T-helper 1 cell treated with Interleukin-12 subunit alpha and Interleukin-12 subunit beta and Interleukin-4 antibody, amounts not matched to agents 30 ng/mL and 1 ng/mL, for 36 hours (primary cell): ENCODE measurements at regions not wholly inside any gene's neighbourhood (a gene's known extent, or its start where the extent isn't known, plus 50 kb on each side); places are given as distances from the start of the nearest gene placed in this dataset.

ENCODE experiments used
- intact Hi-C: fragments of 100-400 bp; cut with micrococcal nuclease; formaldehyde crosslinking; loops from one replicate; pipeline ENCODE4 v1.15.1; 2024

DNA sequence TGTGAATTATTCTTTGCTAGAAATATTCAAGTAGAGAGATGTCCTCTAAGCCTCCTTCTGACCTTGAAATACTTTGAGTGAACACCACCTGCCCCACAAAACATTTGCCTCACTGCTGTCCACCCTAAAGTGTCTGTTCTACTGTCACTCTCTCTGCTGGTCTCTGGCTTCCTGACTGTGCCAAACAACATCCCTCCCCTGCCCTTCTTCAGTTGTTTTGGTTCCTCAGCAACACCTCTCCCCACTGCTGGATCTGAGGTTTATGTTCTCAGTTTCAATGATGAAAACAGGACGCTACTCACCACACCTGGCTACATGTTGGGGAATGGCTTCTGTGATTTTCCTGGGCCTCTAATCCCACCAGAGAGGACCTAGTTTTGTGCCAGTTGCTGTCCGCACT lies 456.9 kb downstream of the BCOR start:
- intact Hi-C loops: no loop called here

GRCh38 chrX:39642071-39642470 lies 455.7 kb downstream of the BCOR start:
- intact Hi-C loops: no loop called here

DNA sequence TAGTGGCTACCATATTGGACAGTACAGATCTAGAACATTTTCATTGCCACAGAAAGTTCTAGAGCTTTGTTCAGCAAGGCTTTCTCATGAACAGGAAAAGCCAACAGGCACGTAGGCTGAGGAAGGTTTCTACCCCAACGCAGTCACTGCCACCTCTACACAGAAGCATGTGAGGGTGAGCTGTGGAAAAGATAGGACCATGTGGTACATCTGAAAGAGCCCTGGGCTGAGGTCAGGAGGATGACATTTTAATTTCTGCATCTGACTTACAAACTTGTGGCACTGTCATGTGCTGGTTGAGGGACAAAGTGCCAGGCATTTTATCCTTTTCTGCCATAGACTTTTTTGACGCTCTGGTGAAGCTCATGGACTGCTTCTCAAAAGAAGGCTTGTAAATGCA lies 454.2 kb downstream of the BCOR start:
- intact Hi-C loops: no loop called here

DNA sequence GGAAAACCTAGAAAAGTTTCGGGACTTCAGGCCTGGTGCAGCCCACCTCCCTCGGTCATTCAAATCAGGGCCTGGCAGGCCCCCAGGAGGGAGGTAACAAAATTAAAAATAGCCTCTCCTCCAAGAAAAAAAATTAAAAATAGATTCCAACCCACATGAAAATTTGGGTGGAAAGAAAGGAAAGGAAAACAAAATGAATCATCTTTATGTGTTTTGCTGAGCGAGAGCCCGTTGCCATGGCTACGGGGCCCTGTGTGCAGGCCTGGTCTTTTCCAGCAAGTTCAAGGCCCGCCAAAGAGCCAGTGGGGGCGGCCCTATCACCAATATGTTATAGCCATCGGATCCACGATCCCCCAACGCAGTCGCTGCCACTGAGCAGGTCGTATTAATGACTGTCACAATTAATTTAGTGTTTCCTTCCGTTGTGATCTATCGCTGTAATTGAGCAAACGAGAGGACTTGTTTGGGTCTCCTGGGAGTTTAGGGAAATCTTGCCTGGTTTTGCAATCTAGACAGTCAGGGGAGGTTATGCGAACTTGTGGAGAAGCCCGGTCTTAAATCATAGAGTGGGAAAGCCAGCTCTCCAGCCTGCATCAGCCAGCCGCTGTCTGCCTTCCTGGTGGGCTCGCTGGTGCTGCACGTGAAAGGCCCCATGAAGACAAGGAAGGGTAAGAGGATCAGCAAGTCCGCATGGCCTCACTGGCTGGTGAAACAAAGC lies 452.4 kb downstream of the BCOR start:
- intact Hi-C loops: no loop called here

DNA sequence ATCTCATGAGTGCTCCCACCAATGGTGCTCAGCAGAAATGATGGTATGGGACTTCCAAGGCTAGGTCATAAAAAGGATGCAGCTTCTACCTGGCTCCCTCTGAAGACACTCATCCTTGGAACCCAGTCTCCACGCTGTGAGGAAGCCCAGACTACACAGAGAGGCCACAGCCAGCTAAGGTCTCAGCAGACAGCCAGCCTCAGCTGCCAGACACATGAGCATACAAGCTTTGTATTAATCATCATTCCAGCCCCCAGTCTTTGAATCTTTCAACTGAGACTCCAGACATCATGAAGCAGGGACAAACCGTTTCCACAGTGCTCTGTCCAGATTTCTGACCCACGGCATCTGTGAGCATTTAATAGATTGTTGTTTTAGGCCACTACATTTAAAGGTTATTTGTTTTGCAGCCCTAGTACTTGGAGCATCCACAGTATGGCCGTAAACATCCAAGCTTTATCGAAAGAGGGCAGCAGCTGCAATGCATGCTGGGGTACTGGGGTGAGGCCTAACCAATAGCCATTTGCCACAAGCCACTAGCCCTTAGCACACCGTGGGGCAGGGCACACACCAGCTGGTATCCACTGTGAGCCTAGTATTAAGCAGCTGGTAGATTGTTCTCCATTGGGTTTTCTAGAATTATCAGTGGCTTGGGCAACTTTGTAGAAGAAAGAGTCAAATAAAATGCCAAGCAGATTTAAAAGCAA lies 449.1 kb downstream of the BCOR start:
- intact Hi-C loops: no loop called here

- intact Hi-C loops: loop anchor here (10.0 kb wide), 1 partner anchor 444 kb away; the partner anchor contains the start of gene BCOR
Measured at GRCh38 chrX:39650768-39651347, 446.9 kb downstream of the BCOR start.

DNA sequence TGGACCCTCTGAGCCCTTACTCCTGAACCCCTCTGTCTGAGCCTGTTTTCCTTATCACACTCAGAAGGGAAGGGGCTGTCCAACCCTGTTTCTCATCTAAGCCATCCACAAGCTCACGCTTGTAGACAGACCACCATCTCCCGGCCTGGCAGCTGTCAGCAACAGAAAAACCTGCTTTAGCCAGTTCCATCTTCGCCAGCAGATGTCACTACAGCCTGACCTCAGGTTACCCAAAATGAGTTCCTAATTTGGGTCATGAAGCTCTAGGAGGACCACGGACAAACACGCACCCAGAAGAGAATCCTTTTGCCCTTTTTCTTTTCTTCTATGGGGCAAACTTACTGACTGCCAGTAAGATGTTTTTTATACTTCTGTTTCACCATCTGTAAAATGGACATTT lies 445.4 kb downstream of the BCOR start:
- intact Hi-C loops: loop anchor here (2.0 to 10.0 kb wide), 2 partner anchors 442 to 614 kb away; partner anchors contain the start of gene BCOR

GRCh38 chrX:39653691-39654090 lies 444.1 kb downstream of the BCOR start:
- intact Hi-C loops: loop anchor here (2.0 to 10.0 kb wide), 2 partner anchors 441 to 613 kb away; partner anchors contain the start of gene BCOR

GRCh38 chrX:39654183-39654925 lies 443.4 kb downstream of the BCOR start:
- intact Hi-C loops: loop anchor here (10.0 kb wide), 1 partner anchor 440 kb away; the partner anchor contains the start of gene BCOR

GRCh38 chrX:39654952-39655351 lies 442.8 kb downstream of the BCOR start:
- intact Hi-C loops: loop anchor here (10.0 kb wide), 1 partner anchor 440 kb away; the partner anchor contains the start of gene BCOR

DNA sequence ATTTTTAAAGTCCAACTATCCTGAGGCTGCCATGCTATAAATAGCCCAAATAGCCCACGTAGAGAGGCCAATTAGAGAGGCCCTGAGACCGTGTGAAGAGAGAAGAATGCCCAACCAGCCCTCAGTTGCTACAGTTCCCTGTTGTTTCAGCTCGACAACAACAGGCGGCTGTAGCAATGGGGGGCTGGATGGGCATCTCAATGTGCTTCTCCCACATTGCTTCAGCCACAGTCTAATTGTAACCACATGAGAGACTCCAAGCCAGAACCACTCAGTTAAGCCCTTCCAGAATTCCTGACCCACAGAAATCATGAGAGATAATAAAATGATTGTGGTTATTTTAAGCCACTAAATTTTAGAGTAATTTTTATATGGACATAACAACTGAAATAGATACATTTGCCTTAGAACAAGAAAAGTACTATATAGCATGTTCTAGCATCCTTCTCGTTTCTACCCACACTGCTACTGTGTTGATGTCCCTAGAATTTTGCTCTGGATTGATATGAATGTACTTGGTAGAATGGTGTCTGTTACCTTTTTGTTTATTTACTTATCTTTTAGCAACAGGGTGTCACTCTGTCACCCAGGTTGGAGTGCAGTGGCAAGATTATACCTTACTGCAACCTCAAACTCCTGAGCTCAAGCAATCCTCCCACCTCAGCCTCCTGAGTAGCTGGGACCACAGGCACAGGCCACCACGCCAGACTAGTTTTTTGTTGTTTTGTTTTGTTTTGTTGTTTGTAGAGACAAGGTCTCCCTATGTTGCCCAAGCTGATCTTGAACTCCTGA lies 436.4 kb downstream of the BCOR start:
- intact Hi-C loops: no loop called here

GRCh38 chrX:39665830-39666518 lies 431.8 kb downstream of the BCOR start:
- intact Hi-C loops: no loop called here

- intact Hi-C loops: no loop called here
Measured at GRCh38 chrX:39667191-39667590, 430.6 kb downstream of the BCOR start.

- intact Hi-C loops: no loop called here
Measured at GRCh38 chrX:39667736-39668482, 429.8 kb downstream of the BCOR start.

DNA sequence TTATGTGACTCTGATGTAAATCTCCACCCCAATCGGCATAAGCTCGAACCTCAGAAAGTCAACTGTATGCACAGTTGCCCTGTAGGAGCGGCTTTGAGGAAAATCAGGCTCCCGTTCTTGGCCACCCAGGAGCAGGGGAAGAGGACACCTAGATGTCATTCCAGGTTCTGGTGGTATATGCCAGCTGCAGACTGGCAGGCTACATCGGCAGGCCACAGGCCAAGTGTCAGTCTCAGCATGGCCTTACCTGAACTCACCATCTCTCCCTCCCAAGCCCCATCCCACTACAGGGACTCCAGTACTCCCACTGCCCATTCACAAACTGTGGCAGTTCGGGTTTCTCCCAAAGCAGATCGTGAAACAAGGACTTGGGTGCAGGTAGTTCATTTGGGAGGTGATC lies 428.1 kb downstream of the BCOR start:
- intact Hi-C loops: no loop called here

DNA sequence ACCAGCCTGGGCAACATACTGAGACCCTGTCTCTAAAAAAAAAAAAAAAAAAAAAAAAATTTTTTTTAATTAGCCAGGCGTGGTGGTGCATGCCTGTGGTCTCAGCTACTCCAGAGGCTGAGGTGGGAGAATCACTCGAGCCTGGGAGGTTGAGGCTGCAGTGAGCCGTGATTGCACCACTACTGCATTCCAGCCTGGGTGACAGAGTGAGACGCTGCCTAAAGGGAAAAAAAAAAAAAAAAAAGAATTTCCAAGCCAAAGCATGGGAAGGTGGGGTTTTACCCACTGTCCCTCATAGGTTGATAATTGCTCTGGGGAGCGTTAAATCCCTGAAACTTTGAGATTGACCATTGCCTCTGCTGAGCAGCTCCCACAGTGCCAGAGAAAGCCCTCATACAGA lies 427.5 kb downstream of the BCOR start:
- intact Hi-C loops: no loop called here

DNA sequence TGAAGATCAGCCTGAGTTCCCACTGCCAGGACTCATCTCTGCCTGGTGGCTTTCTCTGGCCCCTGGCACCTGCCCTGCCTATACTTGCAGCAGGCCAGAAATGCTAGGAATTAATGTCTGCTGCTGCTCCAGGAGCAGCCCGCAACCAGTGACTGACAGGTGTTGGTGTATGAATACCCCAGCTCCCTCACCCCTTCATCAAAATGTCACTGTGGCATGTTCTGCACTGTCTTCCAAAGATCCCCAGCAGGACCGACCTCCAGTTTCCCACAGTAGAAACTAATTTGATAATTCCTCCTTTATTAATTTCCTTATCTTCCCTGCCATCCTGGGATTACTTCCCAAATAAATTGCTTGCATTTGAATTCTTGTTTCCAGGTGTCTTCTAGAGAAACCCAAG lies 425.4 kb downstream of the BCOR start:
- intact Hi-C loops: no loop called here

GRCh38 chrX:39674490-39675161 lies 423.1 kb downstream of the BCOR start:
- intact Hi-C loops: no loop called here

GRCh38 chrX:39675162-39675553 lies 422.6 kb downstream of the BCOR start:
- intact Hi-C loops: no loop called here
